Liver (tissue), 8 donors: ENCODE measurements at regions not wholly inside any gene's neighbourhood (a gene's known extent, or its start where the extent isn't known, plus 50 kb on each side); places are given as distances from the start of the nearest gene placed in this dataset.

Experiments used
- DNase-seq: peaks from one replicate; pipeline ENCODE4 v3.0.0-alpha.2; 2017; ENCODE audit warnings: low spot score
- H3K27ac ChIP-seq, 2 donors: one replicate each; pipeline ENCODE4 v1.7.0; 2013; ENCODE audit warnings: inconsistent platforms in 2 of 2, low read length in 2 of 2, control low read depth in 1 of 2, low read depth in 1 of 2, mild to moderate bottlenecking in 1 of 2
- H3K27me3 ChIP-seq, 4 donors: one replicate each; pipeline versions ENCODE4 v1.6.1 to v1.7.0; 2013; ENCODE audit warnings: low read length in 3 of 4, inconsistent platforms in 1 of 4, mild to moderate bottlenecking in 1 of 4, moderate library complexity in 1 of 4; ENCODE audit not compliant: control insufficient read depth in 4 of 4, insufficient read depth in 4 of 4
- H3K36me3 ChIP-seq, 4 donors: one replicate each; pipeline versions ENCODE4 v1.6.1 to v1.7.0; 2013; ENCODE audit warnings: low read length in 3 of 4, mild to moderate bottlenecking in 3 of 4, low read depth in 1 of 4, moderate library complexity in 1 of 4; ENCODE audit not compliant: control insufficient read depth in 4 of 4, insufficient read depth in 3 of 4
- H3K4me1 ChIP-seq, 4 donors: one replicate each; pipeline versions ENCODE4 v1.6.1 to v1.7.0; 2013; ENCODE audit warnings: low read length in 3 of 4, mild to moderate bottlenecking in 3 of 4, moderate library complexity in 1 of 4; ENCODE audit not compliant: control insufficient read depth in 4 of 4, insufficient read depth in 4 of 4
- H3K4me3 ChIP-seq, 3 donors: one replicate each; pipeline versions ENCODE4 v1.6.1 to v1.7.0; 2013; ENCODE audit warnings: low read length in 3 of 3, control low read depth in 1 of 3, low read depth in 1 of 3, mild to moderate bottlenecking in 1 of 3
- H3K9ac ChIP-seq, 2 donors: one replicate each; pipeline ENCODE4 v1.7.0; 2013; ENCODE audit warnings: low read length in 2 of 2, mild to moderate bottlenecking in 2 of 2, moderate library complexity in 2 of 2, control low read depth in 1 of 2, low read depth in 1 of 2
- H3K9me3 ChIP-seq, 4 donors: one replicate each; pipeline versions ENCODE4 v1.6.1 to v1.7.0; 2013; ENCODE audit warnings: low read length in 3 of 4; ENCODE audit not compliant: control insufficient read depth in 4 of 4
- EGR1 ChIP-seq, 2 donors: IDR thresholded peaks; 2 replicates each; pipeline ENCODE4 v1.6.1; 2016 to 2018; ENCODE audit warnings: antibody characterized with exemption in 2 of 2, low read depth in 2 of 2
- FOXA1 ChIP-seq: IDR thresholded peaks from 2 replicates; pipeline ENCODE4 v1.6.1; 2016; ENCODE audit warnings: antibody characterized with exemption
- FOXA2 ChIP-seq: IDR thresholded peaks from 2 replicates; pipeline ENCODE4 v1.6.1; 2016; ENCODE audit warnings: antibody characterized with exemption
- GABPA ChIP-seq, 2 donors: IDR thresholded peaks in 1 of 2; conservative IDR thresholded peaks in 1 of 2; 2 replicates each; pipeline ENCODE4 v1.6.1; 2016; ENCODE audit warnings: antibody characterized with exemption in 2 of 2, mild to moderate bottlenecking in 1 of 2, moderate library complexity in 1 of 2
- HNF4A ChIP-seq, 2 donors: conservative IDR thresholded peaks; 2 replicates each; pipeline ENCODE4 v1.6.1; 2016; ENCODE audit warnings: antibody characterized with exemption in 2 of 2, mild to moderate bottlenecking in 2 of 2
- HNF4G ChIP-seq: IDR thresholded peaks from 2 replicates; pipeline ENCODE4 v1.6.1; 2016; ENCODE audit warnings: antibody characterized with exemption
- JUND ChIP-seq, 2 donors: IDR thresholded peaks; 2 replicates each; pipeline ENCODE4 v1.6.1; 2016; ENCODE audit warnings: antibody characterized with exemption in 2 of 2
- NR2F2 ChIP-seq: IDR thresholded peaks from 2 replicates; pipeline ENCODE4 v1.6.1; 2016; ENCODE audit warnings: antibody characterized with exemption
- RAD21 ChIP-seq, 2 donors: IDR thresholded peaks; 2 replicates each; pipeline ENCODE4 v1.6.1; 2016; ENCODE audit warnings: antibody characterized with exemption in 2 of 2, mild to moderate bottlenecking in 2 of 2
- RXRA ChIP-seq, 2 donors: IDR thresholded peaks; 2 replicates each; pipeline ENCODE4 v1.6.1; 2017 to 2018; ENCODE audit warnings: antibody characterized with exemption in 2 of 2, mild to moderate bottlenecking in 1 of 2
- SP1 ChIP-seq: IDR thresholded peaks from 2 replicates; pipeline ENCODE4 v1.6.1; 2018; ENCODE audit warnings: antibody characterized with exemption, mild to moderate bottlenecking
- YY1 ChIP-seq: IDR thresholded peaks from 2 replicates; pipeline ENCODE4 v1.6.1; 2016; ENCODE audit warnings: antibody characterized with exemption, mild to moderate bottlenecking
- ZBTB33 ChIP-seq: IDR thresholded peaks from 2 replicates; pipeline ENCODE4 v1.6.1; 2016; ENCODE audit warnings: antibody characterized with exemption
- WGBS: extraction: QIAGEN DNeasy Blood & Tissue Kit; methylation state at CpG from one replicate; pipeline ENCODE4 v1.1.7; 2013; 5-methylcytosine and 5-hydroxymethylcytosine counted together
- TF ChIP-seq, protein P1 (sequence below): IDR thresholded peaks from 2 replicates; pipeline ENCODE4 v1.6.1; 2016; ENCODE audit warnings: antibody characterized with exemption
- TF ChIP-seq, protein P2 (sequence below): fragments of 150-350 bp; IDR thresholded peaks from 2 replicates; pipeline ENCODE4 v1.5.1; 2017; ENCODE audit warnings: improper control_type of control experiment, low read depth, low read length; ENCODE audit not compliant: missing input control
- TF ChIP-seq, protein P3 (sequence below): IDR thresholded peaks from 2 replicates; pipeline ENCODE4 v1.6.1; 2016; ENCODE audit warnings: antibody characterized with exemption, mild to moderate bottlenecking
- donor health status: healthy.
- donor health status: healthy.
- donor health status: healthy.
- donor health status: healthy.
- donor health status: healthy.

GRCh38 chrX:42616981-42617380, 161.0 kb downstream of the PPP1R2C start:
- Histone ChIP-seq H3K4me1 (no peaks in the 10 kb centered on the region), H3K9me3 (no peaks in the 10 kb centered on the region), H3K9ac (no peak overlapping the region), H3K27ac (no peak overlapping the region), H3K36me3 (no peaks in the 10 kb centered on the region), H3K27me3 (no peaks in the 10 kb centered on the region), H3K4me3 (no peak overlapping the region)
- DNase-seq: no peak
- 98% methylated on average over 2 of the region's 2 CpGs for WGBS
- TF ChIP-seq, protein P1, sequence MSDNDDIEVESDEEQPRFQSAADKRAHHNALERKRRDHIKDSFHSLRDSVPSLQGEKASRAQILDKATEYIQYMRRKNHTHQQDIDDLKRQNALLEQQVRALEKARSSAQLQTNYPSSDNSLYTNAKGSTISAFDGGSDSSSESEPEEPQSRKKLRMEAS: no peak

DNA sequence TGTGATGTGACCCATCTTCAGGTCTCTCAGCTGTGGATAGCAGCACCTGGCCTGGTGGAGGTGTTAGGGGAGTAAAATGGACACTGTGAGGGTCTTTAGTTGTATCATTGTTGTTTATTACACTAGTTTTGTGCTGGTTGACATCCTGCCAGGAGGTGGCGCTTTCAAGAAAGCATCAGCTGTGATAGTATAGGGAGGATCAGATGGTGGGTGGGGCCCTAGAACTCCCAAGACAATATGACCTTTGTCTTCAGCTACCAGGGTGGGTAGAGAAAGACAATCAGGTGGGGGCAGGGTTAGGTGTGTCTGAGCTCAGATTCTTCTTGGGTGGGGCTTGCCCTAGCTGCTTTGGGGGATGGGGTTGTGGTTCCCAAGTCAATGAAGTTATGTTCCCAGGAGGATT, 162.8 kb downstream of the PPP1R2C start:
- no peak for DNase-seq
- no peak overlapping the region for H3K9ac ChIP-seq
- H3K4me3 ChIP-seq: no peak overlapping the region
- no peaks in the 10 kb centered on the region for H3K9me3 ChIP-seq
- TF ChIP-seq FOXA1 (no peak), ZBTB33 (no peak), RAD21 (IDR thresholded peaks at IDR 0.05) (peak in 1 of 2 donors; percentile 46), EGR1 (IDR thresholded peaks at IDR 0.05; ENCODE audit: low read depth in 2 of 2) (no peak)
- TF ChIP-seq, protein P2, sequence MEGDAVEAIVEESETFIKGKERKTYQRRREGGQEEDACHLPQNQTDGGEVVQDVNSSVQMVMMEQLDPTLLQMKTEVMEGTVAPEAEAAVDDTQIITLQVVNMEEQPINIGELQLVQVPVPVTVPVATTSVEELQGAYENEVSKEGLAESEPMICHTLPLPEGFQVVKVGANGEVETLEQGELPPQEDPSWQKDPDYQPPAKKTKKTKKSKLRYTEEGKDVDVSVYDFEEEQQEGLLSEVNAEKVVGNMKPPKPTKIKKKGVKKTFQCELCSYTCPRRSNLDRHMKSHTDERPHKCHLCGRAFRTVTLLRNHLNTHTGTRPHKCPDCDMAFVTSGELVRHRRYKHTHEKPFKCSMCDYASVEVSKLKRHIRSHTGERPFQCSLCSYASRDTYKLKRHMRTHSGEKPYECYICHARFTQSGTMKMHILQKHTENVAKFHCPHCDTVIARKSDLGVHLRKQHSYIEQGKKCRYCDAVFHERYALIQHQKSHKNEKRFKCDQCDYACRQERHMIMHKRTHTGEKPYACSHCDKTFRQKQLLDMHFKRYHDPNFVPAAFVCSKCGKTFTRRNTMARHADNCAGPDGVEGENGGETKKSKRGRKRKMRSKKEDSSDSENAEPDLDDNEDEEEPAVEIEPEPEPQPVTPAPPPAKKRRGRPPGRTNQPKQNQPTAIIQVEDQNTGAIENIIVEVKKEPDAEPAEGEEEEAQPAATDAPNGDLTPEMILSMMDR: peak; percentile 6
- H3K27ac ChIP-seq: no peak overlapping the region
- H3K4me1 ChIP-seq: no peaks in the 10 kb centered on the region
- WGBS: 86% methylated on average over 1 of the region's 1 CpG
- H3K27me3 ChIP-seq: no peaks in the 10 kb centered on the region
- H3K36me3 ChIP-seq: no peaks in the 10 kb centered on the region

DNA sequence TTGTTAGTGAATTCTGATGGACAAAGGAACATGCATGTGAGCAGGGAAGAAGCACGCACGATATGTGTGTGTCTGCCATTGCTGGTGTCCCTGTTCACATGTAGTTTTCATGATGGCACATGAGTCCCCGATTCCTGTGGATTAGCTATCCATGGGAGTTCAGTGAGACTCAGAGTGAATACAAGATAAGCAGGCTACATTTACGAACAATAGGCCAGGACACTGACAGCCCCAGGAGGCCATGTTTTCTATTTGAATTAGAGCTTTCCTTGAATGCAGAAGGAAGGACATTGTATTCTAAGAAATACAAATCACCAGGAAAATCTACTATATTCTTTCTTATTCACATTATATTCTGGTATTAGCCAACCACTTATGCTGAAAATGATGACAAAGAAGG, 171.4 kb downstream of the PPP1R2C start:
- no peak overlapping the region for H3K27ac ChIP-seq
- H3K4me3 ChIP-seq: no peak overlapping the region
- no peaks in the 10 kb centered on the region for H3K9me3 ChIP-seq
- H3K9ac ChIP-seq: no peak overlapping the region
- no peak for TF ChIP-seq JUND (IDR thresholded peaks at IDR 0.05)
- no peak for TF ChIP-seq SP1
- TF ChIP-seq EGR1 (IDR thresholded peaks at IDR 0.05; ENCODE audit: low read depth in 2 of 2): no peak
- TF ChIP-seq HNF4A (conservative IDR thresholded peaks at IDR 0.05): no peak
- TF ChIP-seq GABPA (IDR thresholded peaks at IDR 0.05 in 1 of 2, conservative IDR thresholded peaks at IDR 0.05 in 1 of 2): no peak
- no peak for TF ChIP-seq NR2F2
- TF ChIP-seq HNF4G: no peak
- no peak for TF ChIP-seq FOXA2
- TF ChIP-seq RAD21 (IDR thresholded peaks at IDR 0.05): no peak
- TF ChIP-seq FOXA1: no peak
- TF ChIP-seq YY1: no peak
- TF ChIP-seq RXRA (IDR thresholded peaks at IDR 0.05): no peak
- TF ChIP-seq, protein P3, sequence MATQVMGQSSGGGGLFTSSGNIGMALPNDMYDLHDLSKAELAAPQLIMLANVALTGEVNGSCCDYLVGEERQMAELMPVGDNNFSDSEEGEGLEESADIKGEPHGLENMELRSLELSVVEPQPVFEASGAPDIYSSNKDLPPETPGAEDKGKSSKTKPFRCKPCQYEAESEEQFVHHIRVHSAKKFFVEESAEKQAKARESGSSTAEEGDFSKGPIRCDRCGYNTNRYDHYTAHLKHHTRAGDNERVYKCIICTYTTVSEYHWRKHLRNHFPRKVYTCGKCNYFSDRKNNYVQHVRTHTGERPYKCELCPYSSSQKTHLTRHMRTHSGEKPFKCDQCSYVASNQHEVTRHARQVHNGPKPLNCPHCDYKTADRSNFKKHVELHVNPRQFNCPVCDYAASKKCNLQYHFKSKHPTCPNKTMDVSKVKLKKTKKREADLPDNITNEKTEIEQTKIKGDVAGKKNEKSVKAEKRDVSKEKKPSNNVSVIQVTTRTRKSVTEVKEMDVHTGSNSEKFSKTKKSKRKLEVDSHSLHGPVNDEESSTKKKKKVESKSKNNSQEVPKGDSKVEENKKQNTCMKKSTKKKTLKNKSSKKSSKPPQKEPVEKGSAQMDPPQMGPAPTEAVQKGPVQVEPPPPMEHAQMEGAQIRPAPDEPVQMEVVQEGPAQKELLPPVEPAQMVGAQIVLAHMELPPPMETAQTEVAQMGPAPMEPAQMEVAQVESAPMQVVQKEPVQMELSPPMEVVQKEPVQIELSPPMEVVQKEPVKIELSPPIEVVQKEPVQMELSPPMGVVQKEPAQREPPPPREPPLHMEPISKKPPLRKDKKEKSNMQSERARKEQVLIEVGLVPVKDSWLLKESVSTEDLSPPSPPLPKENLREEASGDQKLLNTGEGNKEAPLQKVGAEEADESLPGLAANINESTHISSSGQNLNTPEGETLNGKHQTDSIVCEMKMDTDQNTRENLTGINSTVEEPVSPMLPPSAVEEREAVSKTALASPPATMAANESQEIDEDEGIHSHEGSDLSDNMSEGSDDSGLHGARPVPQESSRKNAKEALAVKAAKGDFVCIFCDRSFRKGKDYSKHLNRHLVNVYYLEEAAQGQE: no peak
- TF ChIP-seq, protein P2: no peak
- WGBS: 98% methylated on average over 4 of the region's 4 CpGs
- H3K27me3 ChIP-seq: no peaks in the 10 kb centered on the region
- H3K4me1 ChIP-seq: peaks cover 0 to 17% (median 12%) of the 10 kb centered on the region in 4 donors
- no peaks in the 10 kb centered on the region for H3K36me3 ChIP-seq
- DNase-seq: no peak
